HuH-7 (cell line): ENCODE measurements at regions not wholly inside any gene's neighbourhood (a gene's known extent, or its start where the extent isn't known, plus 50 kb on each side); places are given as distances from the start of the nearest gene placed in this dataset.

Experiments
- DNase-seq: peaks from one replicate; pipeline ENCODE4 v3.0.0; 2011; ENCODE audit warnings: low spot score

DNA sequence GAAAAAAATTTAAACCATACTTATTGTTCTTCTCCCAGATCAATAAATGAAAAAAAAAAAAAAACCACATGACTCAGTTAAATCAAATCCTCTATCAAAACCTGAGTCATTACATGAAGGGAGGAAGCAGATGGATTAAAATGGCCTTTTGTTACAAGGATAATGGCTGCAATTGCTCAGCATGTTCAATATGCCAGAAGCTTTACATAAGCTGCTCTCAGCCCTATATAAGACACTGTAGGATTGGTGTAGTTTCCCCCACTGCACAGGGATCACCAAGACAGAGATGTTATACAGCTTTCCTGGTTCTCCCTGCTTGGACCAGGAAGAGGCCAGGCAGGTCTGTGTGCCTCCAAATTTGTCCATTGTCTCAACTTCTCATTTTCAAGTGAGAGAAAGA is 101.6 kb upstream of the MAP1B start:
- DNase-seq: no peak

DNA sequence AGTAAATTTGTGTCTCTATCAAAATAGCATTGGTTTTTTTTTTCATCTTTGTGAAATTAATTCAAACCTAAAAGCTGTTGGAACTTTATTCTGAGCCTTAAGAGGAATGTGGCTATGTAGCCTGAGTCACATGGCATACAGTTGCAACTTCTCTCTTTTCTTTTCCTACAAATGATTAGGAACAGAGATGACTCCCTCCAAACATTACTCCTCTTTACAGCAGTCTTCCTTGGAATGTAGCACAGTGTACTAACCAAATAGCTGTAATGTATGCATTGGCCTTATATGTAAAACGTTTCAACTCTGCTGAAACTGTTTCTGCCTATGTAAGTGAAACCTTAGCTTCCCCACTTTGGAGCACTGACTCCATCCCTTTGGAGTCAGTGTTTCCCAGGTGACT is 100.9 kb upstream of the MAP1B start:
- DNase-seq: no peak

DNA sequence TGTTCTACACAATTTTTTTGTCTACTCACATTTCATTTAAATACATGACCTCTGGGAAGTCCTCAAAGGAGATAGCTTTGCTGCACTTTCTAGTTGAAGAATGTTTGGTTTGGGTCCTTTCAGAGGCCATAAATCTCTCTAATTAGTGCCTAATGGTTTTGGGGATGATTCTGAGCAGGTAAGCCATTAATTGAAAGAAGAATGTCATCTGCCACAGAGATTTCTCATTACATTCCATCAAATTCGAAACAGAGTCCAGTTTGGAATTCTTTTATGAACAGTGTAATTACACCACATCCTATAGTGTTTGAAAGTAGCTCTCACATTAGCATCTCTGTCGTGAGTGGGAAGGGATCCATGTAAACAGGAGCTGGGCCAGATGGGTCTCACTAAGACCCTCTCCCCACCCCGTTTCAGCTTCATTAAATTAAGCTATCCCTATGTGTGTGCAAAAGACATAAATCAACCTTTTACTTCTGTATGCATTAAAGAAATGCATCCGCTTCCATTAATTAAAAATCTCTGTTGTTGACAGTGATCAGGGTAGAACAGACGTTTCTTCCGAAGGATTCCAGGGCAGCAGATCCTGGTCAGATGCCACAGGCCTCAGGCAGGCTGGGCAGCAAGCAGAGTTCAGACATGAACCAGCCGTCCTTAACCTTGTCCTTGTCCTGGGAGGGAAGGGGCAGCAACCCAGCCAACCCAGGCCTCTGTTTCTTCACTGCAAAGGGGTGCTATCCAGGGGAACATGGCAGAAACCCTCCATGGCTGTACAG is 99.8 kb upstream of the MAP1B start:
- DNase-seq: no peak

DNA sequence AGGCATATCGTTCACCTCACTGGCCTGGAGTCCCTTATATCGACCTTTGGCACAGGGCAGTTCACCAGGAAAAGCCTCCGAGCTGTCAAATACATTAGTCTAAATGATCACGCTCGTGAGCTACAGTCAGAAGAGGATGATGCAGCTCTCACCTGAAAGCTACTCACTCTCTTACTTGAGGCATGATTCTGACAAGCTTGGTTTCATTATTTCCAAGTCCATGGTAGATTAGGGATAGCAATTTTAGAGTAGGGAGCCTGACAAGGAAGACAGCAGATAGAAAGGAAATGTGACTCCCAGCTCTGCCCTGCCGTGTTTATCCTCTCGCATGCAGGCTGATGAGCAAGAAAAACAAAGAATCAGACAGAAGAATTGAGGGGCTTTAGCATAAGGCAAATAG is 98.0 kb upstream of the MAP1B start:
- no peak for DNase-seq

DNA sequence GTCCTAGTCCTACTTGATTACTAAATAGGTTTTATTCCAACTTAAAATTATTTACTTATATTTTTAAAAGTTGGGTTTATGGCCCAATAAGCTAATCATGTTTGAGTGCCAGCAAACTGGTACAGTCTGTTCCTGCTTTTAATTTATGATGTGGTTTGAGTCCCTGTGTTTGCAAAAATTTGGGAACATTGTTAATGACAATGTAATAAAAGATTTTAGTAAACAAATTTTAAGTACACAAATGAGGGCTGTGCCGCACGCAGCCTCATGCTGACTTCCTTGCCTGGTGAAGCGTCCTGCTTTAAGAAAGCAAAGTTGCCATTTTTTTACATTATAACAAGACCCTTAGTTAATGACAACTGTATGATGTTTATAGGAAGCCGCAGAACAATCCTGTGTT is 96.8 kb upstream of the MAP1B start:
- DNase-seq: no peak

DNA sequence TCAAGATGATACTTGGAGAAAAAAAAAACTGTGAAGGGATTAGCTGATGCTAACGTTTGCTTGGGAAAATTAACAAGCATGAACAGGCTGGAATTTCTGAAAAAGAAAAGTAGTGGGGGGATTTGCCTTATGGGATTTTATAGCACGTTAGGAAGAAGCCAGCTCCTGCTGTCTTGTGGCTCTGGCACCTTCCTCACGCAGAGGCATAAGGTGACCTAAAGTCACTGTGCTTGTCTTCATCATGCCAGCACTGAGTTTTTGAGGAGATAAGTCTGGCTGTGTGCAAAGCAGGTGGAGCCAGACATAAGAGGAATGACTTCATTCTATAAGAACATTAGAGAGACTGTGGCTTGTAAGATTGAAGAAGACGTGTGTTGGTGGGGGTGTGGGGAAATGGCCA is 94.4 kb upstream of the MAP1B start:
- no peak for DNase-seq

DNA sequence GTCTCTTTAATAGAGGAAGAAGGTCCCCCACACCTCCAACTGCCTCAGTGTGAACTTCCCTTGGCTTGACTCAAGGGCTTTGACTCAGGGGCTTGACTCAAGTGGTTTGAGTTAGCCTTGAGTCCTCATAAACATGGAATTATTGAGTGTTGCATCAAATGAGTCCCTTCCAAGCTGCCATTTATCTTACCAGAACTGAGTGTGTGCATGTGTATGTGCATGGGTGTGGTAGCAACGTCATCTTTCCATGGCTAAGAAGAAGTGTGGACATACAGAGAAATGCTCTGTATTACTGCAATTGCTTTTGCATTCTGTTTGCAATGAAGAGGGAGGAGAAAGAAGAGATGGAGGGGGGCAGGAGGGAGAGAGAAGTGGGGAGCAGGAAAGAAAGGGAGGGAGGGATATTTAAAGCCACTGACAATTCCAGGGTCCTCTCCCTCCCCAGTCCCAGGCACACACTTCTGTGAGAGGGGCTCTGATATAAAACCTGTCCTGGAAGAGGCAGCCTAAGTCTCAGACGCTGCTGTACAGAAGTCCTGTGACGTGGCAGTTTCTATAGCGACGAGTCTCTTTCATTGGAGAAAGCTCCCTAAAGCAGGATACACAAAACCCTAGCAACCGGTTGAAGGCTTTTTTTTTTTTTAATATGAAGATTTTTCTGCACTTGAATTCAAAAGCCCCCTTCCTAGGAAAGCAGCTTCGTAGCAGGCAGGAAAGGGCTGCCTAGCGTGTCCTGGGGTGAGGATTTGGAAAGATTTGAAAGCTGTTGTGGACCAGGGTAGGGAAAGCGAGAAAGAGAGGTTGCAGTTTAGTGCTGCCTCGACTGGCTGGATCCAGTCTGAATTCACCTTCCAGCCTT is 93.3 kb upstream of the MAP1B start:
- no peak for DNase-seq

DNA sequence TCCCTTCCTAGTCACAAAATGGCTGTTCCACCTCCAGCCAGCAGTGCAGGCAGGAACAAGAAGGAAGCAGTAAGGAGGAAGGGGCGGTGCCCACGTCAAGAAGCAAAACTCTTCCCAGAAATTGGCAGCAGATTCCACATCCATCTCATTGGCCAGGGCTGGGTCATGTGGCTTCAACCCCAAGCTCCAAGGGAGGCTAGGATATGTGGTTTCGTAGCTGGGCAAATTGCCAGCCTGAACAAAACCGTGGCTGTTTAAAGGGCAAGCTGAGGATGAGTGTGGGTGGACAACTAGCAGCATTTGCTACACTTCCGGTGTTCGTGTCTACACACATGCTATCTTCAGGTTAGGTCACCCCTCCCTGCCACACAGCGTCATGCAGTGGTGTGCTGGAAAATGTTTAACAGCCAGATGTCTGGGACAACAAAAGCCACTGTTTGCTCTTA is 92.1 kb upstream of the MAP1B start:
- DNase-seq: peak; percentile 8

DNA sequence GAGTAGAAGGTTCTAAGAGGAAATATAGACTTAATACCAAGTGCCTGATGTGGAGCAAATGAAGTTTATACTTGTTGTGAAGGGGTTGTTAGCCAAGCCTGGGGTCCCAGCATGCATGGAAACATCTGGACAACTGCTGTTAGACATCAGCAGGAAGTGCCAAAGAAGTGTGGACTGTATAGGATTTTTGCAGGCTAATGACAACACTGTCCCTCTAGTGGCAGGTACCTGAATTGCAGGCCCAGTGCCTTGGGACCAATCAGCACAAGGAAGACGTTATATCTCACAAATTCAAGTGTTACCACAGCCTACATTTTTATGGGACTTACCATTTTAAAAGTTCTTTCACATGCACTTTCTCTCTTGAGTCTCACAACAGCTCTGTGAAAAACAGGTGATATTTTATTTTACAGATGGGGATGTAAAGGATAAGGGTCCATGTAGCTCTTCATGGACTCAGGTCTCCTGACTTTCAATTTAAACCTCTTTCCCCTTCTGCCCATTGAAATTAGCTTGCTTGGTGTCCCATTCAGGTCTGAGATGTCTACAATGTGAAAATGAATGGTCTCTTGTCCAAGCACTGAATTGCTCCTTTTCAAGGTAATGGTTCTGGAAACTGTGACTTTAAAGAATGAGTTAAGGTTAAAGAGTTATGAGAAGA is 89.0 kb upstream of the MAP1B start:
- DNase-seq: peak; percentile 18

DNA sequence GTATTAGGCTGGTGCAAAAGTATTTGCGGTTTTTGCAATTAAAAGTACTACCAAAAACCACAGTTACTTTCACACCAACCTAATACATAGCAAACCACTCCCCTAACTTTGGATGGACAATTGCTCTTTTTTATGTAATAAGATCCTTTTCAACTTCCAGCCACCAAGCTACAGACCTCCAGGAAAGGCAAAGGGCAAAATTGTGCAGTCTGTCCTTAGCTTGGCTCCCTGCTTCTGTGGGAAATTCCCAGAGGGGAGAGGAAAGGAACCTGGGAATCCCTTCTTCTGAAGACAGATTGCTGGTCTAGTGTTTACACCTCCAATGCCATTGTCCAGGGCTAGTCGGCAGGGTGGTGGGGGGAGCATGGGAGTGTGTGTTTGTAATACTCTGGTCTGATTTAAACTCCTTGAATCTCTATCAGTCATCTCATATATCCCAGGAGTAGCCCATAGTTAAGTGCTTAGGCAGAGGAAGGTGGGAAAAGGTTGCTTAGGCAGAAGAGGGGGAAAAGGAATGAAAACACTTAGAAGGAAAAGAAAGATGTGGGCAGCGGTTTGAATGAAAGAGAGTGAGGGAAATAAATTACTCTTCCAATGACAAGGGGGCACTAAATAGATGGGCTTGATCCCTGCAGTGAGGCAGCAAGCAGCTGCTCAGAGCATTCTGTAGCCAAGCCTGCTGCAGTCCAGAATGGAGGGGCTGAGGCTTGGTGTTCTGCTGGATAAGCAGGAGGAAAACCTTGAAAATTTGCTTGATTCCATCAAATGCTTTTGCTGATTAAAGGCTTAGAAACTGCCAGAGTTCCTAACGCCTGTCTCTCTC is 86.9 kb upstream of the MAP1B start:
- no peak for DNase-seq

DNA sequence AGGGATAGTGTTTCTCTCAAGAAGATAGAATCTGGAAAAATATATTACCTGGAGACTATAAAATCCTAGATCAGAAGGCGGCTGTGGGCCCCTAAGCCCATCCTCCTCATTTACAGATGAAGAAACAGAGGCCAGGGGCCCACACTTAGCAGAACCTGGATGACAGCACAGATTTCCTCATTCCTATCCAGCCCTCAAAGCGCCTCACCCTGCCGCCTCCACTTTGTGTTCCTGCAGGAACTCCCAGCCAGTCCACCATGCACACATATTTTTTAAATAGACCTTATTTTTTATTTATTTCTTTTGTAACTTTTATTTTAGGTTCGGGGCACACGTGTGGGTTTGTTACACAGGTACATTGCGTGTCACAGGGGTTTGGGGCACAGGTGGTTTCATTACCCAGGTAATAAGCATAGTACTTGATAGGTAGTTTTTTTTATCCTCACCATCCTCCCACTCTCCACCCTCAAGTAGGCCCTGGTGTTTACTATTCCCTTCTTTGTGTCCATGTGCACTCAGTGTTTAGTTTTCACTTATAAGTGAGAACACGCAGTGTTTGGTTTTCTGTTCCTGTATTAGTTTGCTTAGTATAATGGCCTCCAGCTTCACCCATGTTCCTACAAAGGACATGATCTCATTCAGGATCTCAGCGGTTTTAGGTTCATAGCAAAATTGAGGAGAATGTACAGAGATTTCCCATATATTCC is 85.5 kb upstream of the MAP1B start:
- DNase-seq: no peak

DNA sequence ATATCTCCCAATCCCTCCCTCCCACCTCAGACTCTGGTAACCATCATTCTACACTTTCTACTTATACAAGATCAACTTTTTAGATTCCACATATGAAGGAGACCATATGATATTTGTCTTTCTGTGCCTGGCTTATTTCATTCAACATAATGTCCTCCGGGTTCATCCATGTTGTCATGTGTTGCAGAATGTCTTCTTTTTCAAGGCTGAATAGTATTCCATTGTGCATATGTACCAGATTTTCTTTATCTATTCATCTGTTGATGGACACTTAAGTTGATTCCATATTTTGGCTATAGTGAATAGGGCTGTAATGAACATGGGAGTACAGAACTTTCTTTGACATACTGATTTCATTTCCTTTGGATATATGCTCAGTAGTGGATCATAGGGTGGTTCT is 78.9 kb upstream of the MAP1B start:
- no peak for DNase-seq

DNA sequence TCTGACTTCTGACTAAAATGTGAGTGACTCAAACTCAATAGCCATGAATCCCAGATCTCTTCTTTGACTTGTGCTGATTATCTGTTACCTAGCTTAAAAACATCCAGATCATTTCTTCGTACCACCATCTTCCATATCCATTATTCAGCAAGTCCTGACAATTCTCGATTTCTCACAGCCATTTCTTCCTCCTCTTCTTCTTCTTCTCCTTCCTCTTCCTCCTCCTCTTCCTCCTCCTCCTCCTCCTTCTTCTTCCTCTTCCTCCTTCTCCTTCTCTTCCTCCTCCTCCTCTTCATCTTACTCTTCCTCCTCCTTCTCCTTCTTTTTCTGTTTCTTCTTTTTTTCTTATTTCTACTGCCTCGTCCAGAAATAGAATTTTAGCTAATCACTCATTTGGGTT is 77.0 kb upstream of the MAP1B start:
- no peak for DNase-seq

DNA sequence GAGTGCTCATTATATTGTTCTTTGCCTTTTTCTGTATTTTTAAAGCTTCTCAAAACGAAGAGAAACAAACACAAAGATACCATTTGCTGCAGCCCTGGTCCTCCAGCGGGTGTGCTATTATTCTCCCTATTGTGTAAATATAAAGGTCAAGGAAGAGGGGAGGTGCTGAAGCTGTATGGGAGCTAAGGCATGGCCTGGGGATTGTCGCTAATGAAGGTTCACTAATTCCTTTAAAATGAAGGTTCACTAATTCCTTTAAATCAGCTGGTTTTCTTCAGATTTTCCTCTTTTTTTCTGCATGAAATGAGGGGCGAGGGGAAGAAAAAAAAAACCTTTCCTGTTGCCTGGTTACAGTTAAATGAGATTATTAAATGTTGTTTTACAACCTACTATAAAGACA is 74.5 kb upstream of the MAP1B start:
- DNase-seq: no peak

DNA sequence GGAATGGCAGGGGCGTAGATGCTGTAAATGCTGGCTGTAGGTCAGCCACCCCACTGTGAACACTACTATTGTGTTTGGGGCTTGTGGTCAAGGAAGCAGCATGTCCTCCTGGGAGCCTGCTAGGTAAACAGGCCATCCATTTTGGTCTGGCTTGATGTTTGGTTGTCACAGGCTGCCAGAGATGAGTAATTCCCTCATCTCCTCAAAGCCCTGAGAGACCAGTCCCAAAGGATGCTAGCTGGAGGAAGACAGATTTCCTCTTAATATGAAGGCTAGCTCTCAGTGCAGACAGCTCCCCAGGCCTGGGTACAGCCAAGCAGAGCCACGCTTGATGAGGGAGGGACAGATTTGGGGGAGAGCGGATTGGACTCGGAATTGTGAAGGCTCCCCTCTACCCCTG is 72.5 kb upstream of the MAP1B start:
- DNase-seq: no peak

DNA sequence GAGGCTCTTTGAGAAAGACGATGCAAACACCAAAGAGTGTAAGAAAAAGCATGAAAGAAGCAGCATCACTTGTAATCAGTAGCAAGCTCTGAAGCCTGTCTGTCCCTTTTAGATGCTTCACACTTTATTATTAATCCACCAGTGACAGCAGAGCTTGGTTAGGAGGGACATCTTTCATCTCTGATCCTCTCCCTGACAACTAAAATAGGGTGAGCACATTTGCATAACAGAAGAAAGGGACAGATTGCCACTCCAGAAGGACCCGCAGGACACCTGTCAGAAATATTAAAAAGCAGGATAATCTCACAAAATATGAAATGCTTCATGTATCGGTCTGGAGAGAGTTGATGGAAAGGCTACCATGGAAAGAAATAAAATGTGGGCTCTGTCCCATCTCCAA is 71.4 kb upstream of the MAP1B start:
- DNase-seq: no peak

DNA sequence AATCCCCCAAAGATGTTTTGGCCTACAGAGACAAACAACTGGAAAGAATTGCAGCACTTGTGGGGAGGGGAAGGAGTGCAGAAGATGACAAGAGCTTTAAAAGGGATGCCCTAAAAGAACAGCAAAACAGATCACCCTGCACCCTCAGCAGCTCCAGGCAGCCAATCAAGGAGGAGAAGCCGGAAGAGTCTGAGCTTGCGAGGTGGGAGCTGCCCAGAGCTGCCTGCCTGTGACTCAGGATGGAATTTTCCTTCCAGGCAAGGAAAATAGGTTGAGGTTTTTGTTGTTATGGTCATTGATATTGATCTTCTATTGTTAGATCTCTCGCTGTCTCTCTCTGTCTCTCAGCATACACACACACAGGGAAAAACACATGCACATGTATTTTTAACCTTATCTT is 70.3 kb upstream of the MAP1B start:
- DNase-seq: no peak

DNA sequence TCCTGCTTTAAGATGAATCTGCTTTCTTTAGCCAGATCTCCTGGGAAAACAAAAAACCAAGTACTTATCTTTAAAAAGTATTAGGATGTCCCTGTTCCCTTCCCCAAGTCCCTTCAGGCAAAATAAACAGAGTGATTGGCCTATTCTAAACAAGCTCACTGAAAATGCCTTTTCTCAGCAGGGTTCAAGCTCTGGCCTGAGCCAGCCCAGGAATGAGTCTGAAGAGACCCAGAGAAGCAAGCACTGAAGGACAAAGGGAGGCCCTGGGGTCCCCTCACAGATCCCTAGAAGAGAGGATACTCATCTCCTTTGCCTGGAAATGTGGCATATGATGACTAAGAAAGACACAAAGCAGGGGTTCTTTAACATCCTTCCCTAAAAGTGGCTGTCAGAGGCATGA is 66.8 kb upstream of the MAP1B start:
- DNase-seq: no peak

DNA sequence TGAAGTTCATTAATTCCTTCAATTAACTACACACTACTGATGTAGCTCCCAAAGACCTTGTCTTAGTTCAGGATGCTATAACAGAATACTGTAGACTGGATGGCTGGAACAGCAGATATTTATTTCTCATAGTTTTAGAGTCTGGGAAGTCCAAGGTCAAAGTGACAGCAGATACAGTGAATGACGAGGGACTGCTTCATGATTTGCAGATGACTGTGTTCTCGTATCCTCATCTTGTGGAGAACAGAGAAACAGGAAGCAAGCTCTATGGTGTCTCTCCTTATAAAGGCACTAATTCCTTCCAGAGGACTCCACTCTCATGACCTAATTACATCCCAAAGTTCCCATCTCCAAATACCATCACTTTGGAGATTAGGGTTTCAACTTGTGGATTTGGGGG is 65.6 kb upstream of the MAP1B start:
- DNase-seq: no peak

DNA sequence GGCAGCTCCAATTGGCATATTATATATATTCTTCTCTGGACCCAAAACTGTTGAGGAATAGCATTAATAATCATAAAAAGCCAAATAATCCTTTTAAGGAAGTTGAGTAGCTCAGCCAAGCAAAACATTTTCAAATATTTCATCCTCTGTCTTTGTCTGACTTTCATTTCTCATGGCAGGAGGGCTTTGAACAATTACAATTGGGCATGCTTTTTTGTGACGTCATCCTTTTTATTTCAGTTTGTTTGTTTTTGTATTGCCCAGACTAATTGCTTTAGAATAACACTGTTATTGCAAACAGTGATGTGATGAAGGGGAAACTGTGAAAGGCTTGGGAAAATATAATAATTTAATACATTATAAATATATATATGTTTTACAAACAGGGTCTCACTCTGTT is 65.2 kb upstream of the MAP1B start:
- DNase-seq: no peak

DNA sequence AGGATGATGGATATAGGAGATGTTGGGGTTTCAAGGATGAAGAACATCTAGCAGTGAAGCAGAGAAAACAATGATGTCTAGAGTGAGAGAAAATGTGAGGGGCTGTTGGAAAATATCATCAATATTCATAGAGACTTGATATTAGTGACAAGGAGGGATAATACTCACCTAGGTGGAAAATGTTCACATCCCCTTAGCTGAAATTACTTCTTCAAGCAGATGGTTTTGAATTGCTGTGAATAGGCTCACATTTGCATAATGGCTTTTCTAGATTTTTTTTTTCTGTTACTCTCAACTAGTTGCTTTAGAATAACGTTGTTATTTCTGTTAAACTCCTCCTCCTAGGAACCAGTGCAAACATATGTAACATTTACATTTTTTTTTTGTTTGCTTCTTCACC is 61.6 kb upstream of the MAP1B start:
- no peak for DNase-seq

DNA sequence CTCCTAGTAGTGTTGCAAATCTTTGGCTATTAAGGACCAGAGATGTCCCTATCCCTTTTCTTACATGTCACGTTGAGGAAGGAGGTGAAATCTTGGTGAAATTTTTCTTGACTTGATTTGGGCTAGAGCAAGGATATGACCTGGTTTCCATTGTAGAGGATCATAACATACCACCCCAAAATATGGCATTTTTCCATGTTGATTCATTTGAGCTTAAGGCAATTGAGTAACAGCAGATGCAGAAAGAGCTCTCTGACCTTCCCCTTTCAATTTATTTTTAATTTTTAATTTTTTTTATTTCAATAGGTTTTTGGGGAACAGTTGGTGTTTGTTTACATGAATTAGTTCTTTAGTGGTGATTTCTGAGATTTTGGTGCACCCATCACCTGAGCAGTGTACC is 61.2 kb upstream of the MAP1B start:
- DNase-seq: no peak
